ENCODE measurements at regions not wholly inside any gene's neighbourhood (a gene's known extent, or its start where the extent isn't known, plus 50 kb on each side); places are given as distances from the start of the nearest gene placed in this dataset.
"Not testable (repeated sequence)": the region's sequence is repeated elsewhere in the genome, so short reads cannot be mapped to it uniquely, and the experiment has no call there.

DNA sequence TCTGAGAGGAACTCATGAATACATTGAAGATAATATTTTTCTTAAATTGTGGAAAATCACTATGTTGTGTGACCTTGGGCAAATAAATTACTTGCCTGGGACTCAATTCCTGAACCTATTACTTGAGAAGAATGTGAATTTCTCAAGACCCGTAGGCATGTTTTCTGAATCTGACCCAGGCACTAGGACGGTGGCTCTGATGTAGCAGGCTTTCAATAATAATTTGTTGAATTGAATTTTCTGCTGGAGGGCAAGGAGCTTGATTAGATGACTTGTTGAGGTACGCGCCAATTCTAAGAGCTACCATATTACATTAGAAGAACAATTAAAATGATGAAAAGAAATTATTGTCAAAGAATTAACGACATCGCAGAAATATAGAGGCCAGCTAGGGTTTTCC, 150.2 kb upstream of the LRRC3B start:
- DNase-seq (ENCODE audit: low read depth in 4 of 4, low spot score in 3 of 4) = no peak

DNA sequence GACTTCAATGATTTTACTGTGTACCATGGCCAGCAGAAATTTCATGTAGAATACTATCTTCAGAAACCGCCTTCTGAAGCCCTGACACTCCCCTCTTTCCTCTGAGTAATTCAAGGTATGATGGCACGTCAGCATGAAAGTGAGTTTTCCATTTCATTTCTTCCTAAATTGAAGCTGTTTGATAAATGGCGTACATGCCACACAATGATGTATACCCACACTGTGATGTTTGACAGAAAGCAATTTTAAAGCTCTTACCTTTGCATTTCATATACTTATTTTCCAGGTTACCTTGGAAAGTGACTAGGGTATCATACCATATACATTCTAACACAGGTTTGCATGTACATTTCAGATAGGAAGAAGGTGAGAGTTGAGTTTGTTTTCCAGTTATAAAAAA, 147.9 kb upstream of the LRRC3B start:
- DNase-seq (ENCODE audit: low read depth in 4 of 4, low spot score in 3 of 4) = no peak

DNA sequence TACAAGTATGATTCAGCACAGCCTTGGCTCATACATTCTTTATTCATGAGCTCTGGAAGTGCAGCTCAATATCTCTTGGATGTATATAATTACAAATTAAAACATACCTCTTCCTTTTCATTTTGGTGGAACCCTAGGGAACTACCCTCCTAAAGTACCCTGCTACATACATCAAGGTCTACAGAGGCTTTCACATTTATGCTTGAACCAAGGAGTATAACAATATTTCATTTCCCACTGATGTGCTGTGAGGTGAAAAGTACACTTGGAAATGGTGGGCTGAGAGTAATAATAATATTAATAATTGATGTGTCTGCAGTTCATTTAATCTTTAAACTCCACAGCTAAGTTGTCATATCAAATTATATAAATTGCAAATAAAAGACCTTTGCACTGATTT, 142.2 kb upstream of the LRRC3B start:
- DNase-seq (ENCODE audit: low read depth in 4 of 4, low spot score in 3 of 4) = no peak

DNA sequence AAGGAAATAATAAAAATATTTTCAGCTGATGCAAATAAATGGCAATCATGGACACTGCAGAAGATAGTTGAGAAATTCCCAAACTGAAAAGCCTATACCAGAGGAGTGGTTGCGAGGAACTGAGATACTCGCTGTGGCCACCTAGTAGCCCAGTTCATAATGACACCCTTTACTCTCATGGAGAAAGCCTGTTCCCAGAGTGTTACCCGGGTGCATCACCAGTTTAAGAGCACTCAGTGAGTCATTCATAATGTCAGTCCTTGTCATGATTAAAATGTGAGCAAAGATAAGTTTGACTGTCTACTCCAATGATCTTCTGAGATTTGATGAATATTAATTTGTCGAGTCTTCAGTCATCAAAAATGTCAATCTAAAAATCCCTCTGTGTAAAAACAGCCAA, 138.4 kb upstream of the LRRC3B start:
- no peak for DNase-seq (ENCODE audit: low read depth in 4 of 4, low spot score in 3 of 4)

DNA sequence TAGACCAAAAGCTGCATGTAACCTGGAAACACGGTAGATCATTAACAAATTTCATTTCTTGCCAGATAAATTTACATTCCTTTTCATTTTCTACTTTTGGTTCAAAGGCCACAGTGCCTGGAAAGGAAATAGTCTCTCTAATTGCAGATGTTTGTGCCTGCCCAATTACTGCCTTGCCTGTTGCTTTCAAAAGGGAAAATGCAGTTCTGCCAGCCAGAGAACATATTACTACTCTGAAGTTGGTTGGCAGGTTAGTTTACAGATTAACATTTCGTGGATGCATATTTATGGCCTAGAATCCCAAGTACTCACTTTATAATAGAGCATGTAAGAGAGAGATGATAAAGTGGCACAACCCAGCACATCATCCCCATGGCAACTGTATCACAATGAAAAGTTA, 124.3 kb upstream of the LRRC3B start:
- DNase-seq (ENCODE audit: low read depth in 4 of 4, low spot score in 3 of 4) = no peak

DNA sequence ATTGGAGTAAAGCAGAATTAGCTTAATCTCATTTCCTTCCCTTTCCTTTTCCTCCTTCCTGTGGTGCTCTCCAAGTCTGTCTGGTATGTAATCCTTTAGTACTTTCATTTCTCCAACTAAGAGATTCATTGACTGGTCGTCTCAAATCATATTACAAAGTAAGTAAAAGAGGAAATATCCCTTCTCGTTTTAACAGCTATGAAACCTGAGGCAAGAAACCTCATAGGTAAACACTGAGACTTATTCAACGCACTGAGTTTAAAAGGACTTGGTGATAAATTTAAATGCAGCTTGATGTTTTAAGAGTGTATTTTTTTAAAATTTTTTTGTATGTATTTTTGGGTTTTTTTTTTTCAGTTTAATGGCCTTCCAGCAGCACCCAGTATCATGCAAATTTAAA, 117.2 kb upstream of the LRRC3B start:
- no peak for DNase-seq (ENCODE audit: low read depth in 4 of 4, low spot score in 3 of 4)

DNA sequence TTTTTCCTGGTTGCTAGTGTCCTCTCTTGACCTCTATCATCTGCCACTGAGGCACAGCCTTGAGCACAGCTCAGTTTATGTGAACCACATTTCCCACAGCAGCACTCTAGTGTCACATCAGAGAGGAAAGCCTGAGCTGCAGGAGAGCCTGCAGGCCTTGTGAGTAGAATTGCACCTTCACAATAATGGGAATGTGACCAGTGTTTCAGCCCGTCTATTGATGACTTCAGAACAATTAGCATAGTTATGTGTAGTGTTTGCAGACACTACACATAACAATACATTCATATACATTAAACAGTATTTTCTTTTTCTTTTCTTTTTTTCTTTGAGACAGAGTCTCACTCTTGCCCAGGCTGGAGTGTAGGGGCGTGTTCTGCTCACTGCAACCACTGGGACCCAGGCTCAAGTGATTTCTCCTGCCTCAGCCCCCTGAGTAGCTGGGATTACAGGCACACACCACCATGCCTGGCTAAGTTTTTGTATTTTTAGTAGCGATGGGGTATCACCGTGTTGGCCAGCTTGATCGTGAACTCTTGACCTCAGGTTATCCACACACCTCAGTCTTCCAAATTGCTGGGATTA, 108.0 kb upstream of the LRRC3B start:
- DNase-seq (ENCODE audit: low read depth in 4 of 4, low spot score in 3 of 4) = not testable (repeated sequence)

DNA sequence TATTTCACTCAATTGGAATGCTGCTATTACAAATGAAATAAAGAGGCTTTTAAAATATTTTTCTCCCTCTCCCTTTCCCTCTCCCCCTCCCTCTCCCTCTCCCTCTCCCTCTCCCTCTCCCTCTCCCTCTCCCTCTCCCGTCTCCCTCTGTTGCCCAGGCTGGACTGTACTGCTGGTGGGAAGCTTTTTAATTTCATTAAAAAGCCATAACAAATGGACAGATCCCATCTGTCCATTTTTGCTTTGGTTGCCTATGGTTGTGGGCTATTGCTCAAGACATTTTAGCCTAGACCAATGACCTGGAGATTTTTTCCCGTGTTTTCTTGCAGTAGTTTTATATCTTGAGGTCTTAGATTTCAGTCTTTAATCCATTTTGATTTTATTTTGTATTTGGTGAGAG, 107.2 kb upstream of the LRRC3B start:
- peak in 3 of 4 donors; percentile 18 to 47 (median 30) for DNase-seq (ENCODE audit: low read depth in 4 of 4, low spot score in 3 of 4)

DNA sequence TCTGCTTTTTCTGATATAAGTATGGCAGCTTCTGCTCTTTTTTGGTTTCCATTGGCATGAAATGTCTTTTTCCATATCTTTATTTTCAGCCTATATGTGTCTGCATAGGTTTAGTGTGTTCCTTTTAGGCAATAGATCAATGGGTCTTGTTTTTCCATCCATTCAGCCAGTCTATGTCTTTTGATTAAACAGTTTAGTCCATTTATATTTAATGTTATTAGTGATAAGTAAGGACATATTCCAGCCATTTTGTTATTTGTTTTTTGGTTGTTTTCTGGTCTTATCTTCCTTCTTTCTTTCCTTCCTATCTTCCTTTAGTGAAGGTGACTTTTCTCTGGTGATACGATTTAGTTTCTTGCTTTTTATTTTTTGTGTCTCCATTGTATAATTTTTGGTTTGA, 101.3 kb upstream of the LRRC3B start:
- DNase-seq (ENCODE audit: low read depth in 4 of 4, low spot score in 3 of 4) = no peak

DNA sequence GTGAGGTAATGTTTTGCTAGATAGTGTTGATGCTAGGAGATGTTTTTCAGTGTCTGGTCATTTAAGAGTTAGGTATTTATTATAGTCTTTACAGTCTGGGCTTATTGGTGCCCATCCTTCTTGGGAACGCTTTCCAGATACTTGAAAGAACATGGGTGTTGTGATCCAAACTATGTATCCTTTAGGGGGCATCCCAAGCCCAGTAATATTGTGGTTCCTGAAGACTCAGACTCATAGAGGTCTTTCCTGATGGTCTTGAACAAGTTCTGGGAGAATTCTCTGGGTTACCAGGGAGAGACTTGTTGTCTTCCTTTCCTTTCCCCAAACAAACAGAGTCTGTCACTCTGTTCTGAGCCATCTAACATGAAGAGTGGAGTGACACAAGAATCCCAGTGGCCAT, 99.7 kb upstream of the LRRC3B start:
- DNase-seq (ENCODE audit: low read depth in 4 of 4, low spot score in 3 of 4) = no peak

DNA sequence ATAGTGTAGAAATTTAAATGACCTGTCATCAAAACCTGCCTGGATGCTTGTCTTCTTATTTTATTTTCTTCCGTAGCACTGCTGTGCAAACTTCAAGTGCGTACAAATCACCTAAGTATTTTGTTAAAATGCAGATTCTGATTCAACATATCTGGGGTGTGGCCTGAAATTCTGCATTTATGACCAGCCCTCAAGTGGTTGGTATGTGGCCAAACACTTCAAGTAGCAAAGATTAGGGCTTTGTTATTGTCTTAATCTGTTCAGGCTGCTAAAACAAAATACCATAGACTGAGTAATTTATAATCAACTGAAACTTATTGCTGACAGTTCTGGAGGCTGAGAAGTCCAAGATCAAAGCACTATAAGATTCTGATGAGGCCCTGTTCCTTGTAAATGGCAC, 97.6 kb upstream of the LRRC3B start:
- no peak for DNase-seq (ENCODE audit: low read depth in 4 of 4, low spot score in 3 of 4)

DNA sequence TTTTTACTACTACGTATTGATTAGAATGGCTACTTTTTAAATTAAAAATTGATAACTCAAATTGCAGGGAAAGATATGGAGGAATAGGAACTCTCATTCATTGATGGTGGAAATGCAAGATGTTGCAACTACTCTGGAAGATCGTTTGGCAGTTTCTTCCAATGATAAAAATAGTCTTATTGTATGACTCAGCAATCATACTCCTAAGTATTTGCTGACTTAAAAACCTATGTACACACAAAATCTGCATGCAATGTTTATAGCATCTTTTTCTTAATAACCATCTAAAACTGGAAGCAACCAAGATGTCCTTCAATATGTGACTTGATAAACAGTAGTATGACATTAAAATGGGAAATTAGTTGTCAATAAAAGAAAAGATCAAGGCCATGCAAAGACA, 87.4 kb upstream of the LRRC3B start:
- DNase-seq (ENCODE audit: low read depth in 4 of 4, low spot score in 3 of 4) = no peak

DNA sequence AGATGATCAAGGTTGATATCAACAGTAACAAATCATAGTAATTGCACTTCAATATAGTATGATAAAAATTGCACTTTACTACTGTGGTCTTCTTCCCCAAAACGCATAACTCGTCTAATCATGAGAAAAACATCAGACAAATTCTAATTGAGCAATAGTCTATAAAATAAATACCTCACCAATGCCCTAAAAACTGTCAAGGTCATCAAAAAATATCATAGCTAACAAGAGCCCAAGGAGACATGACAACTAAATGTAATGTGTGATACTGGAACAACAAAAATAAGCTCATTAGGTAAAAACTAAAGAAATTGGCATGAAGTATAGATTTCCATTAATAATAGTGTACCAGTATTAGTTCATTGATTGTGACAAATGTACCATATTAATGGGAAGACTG, 85.6 kb upstream of the LRRC3B start:
- no peak for DNase-seq (ENCODE audit: low read depth in 4 of 4, low spot score in 3 of 4)

DNA sequence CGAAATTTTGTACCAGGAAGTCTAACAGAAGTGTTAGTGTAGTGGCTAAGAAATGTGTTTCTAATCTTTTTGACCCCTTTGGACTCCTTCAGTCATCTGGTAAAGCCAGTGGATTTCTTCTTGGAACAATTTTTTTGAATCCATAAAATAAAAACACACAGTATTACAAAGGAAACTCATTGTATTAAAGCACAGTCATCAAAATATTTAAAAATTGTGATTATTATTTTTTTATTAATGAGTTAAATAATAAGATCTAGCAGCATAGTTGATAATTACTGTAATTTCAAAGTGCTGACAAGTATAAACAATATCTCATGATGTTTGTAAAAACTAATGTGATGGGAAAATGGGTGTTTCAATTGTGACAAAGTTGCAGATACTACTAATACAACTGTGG, 72.2 kb upstream of the LRRC3B start:
- DNase-seq (ENCODE audit: low read depth in 4 of 4, low spot score in 3 of 4) = no peak

DNA sequence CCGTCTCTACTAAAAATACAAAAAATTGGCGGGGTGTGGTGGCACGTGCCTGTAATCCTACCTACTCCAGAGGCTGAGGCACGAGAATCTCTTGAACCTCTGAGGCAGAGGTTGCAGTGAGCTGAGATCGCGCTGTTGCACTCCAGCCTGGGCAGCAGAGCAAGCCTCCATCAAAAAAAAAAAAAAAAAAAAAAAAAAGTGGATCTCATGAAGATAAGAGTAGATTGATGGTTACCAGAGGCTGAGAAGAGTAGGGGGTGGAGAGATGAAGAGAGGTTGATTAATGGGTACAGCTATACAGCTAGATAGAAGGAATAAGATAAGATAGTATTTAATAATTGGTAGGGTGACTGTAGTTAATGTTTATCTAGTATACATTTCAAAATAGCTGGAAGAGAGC, 65.9 kb upstream of the LRRC3B start:
- DNase-seq (ENCODE audit: low read depth in 4 of 4, low spot score in 3 of 4) = no peak

DNA sequence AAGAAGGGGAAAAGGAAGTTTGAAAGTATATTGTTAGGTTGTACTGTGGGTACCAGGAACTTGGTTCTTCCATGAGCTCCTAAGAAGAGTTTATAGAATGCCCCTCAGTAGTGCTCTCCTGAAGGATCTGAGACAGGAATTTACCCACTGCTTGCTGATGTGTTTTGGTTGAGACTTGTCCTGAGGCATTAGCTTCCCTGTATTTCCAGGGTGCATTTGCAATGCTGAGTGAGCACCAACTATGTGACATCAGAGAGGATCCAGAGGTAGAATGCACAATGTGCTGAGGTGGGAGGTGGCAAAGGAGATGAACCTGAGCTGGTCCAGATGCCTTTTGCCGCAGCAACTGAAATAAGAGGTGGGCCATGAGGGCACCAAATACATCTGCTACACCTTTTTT, 64.3 kb upstream of the LRRC3B start:
- DNase-seq (ENCODE audit: low read depth in 4 of 4, low spot score in 3 of 4) = no peak

DNA sequence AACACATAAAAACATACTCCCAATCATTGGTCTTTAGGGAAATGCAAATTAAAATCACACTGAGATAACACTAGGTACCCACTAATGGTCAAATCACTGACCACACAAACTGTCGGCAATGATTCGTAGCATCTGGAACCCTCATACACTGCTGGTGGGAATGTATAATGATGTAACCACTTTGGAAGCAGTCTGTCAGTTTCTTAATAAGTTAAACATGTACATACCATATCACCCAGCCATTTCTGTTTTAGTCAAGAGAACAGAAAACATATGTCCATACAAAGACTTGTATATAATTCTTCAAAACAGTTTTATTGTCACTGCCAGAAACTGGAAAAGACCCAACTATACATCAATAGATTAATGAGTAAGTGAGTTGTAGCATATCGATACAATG, 63.3 kb upstream of the LRRC3B start:
- peak in 2 of 4 donors; percentile 10 to 17 for DNase-seq (ENCODE audit: low read depth in 4 of 4, low spot score in 3 of 4)

DNA sequence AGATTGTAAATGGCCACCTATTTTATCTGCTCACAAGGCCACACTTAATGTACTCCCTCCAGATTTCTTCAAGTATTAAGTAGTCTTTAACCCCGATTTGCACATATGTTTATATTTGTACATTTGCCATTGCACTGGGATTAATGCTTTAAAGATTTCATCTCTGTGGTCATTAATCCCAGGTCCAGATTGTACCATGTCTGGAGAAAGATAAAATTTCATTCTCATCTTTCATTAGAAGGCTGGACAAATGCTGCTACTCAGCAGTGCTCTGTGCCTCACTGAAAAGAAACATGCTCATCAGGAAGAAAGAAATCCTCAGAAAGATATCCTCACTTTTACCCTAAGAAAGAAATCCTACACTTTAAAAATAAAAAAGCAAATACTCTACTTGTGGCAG, 62.5 kb upstream of the LRRC3B start:
- DNase-seq (ENCODE audit: low read depth in 4 of 4, low spot score in 3 of 4) = no peak

DNA sequence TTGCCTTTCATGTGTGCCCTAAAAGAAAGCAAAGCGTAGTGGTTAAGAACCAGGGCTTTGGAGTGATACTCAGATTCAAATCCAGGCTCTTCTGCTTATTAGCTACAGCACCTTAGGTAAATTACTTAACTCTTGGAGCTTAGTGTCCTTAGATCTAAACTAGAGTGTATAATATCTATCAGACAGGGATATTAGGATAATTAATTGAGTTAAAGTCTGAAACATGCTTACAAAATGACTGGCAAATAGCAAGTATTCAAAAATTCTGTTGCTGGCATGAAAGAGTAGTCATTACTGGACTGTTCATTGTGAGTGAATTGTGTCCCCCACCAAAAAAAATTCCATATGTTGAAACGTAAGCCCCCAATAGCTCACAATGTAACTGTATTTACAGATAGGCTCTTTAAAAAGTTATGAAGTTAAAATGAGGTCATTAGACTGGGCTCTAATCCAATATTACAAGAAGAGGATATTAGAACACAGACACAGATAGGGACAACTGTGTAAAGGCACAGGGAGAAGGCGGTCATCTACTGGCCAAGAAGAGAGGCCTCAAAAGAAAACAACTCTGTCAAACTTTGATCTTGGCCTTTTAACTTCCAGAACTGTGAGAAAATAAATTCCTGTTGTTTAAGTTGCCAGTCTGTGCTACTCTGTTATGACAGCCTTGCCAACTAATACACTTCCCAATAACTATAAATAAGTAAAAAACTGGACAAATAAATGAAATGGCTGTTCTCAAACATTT, 60.4 kb upstream of the LRRC3B start:
- no peak for DNase-seq (ENCODE audit: low read depth in 4 of 4, low spot score in 3 of 4)

Data from left renal pelvis (tissue), 4 donors.